ENCODE measurements at regions not wholly inside any gene's neighbourhood (a gene's known extent, or its start where the extent isn't known, plus 50 kb on each side); places are given as distances from the start of the nearest gene placed in this dataset.
"Not testable (repeated sequence)": the region's sequence is repeated elsewhere in the genome, so short reads cannot be mapped to it uniquely, and the experiment has no call there.

DNA sequence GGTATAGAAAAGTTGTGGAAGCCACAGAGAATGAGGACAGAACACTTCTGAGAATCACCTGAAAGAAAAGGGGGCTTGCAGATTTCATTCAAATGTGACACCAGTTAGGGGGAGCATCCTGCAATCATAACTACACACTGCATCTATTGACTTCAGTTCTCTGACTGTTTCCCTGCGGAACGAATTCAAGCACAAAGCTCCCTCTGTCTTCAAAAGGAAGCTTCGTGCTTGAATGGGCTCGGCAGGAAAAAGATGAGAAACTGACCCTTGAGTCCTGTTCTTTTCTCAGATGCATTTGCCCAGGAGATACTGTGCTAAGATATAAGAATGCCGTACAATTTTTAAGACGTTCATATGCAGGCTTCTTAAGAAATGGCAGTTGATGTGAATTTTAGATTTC, 2000.4 kb upstream of the RAG2 start:
- no peak overlapping the region for H3K4me2 ChIP-seq
- H4K20me1 ChIP-seq, result no peaks in the 10 kb centered on the region
- no peak overlapping the region for H3K4me3 ChIP-seq
- TF ChIP-seq Cebpa-rat (IDR thresholded peaks at IDR 0.05), result no peak
- no peak overlapping the region for H3K27ac ChIP-seq
- H3K36me3 ChIP-seq, result no peaks in the 10 kb centered on the region
- H3K9ac ChIP-seq, result no peak overlapping the region
- H3K27me3 ChIP-seq, result no peaks in the 10 kb centered on the region
- H3K9me3 ChIP-seq (replicated peaks in 1 of 11), result no peaks in the 10 kb centered on the region
- no peaks in the 10 kb centered on the region for H3K4me1 ChIP-seq

- not testable (repeated sequence) for H3K27me3 ChIP-seq; H3K36me3 ChIP-seq; H3K4me3 ChIP-seq; H3K9me3 ChIP-seq (replicated peaks in 1 of 11); H3K4me2 ChIP-seq; H3K27ac ChIP-seq; H3K9ac ChIP-seq; H3K4me1 ChIP-seq; H4K20me1 ChIP-seq
These were observed 1997.5 kb upstream of the RAG2 start for GRCh38 chr11:38595359-38596016.

- Histone ChIP-seq H3K4me1 (no peaks in the 10 kb centered on the region), H3K27me3 (no peaks in the 10 kb centered on the region), H3K27ac (no peak overlapping the region; a peak in 1 of 22 replicates), H3K9me3 (replicated peaks in 1 of 11) (no peaks in the 10 kb centered on the region), H4K20me1 (no peaks in the 10 kb centered on the region), H3K4me3 (no peak overlapping the region), H3K4me2 (no peak overlapping the region), H3K9ac (no peak overlapping the region), H3K36me3 (no peaks in the 10 kb centered on the region)
- no peak for TF ChIP-seq Cebpa-rat (IDR thresholded peaks at IDR 0.05)
These were observed 1996.9 kb upstream of the RAG2 start for GRCh38 chr11:38594895-38595294.

GRCh38 chr11:38593649-38594048, 1995.6 kb upstream of the RAG2 start:
- H3K27me3 ChIP-seq, result no peaks in the 10 kb centered on the region
- no peak overlapping the region for H3K4me3 ChIP-seq
- no peak overlapping the region for H3K9ac ChIP-seq
- H3K4me2 ChIP-seq, result no peak overlapping the region
- H3K36me3 ChIP-seq, result no peaks in the 10 kb centered on the region
- no peaks in the 10 kb centered on the region for H3K9me3 ChIP-seq (replicated peaks in 1 of 11)
- H3K27ac ChIP-seq, result no peak overlapping the region
- TF ChIP-seq Cebpa-rat (IDR thresholded peaks at IDR 0.05), result no peak
- no peaks in the 10 kb centered on the region for H3K4me1 ChIP-seq
- H4K20me1 ChIP-seq, result no peaks in the 10 kb centered on the region

DNA sequence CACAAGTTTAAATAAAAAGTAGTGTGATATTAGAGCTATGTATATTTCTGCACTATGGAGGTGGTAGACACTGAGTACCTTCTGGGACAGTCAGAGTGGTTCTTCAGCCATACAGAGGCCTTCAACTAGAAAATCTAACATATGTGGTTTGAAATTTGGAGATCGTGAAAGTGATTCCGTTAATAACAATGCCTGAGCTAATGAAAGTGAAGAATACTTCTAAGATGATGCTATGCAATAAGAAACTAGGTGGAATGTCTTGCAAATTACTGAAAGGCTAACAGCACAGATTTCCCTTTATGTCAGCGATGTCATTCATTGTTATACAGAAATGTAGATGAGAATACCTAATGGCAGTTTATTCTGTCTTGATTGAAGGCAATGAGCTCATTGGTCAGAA, 1984.7 kb upstream of the RAG2 start:
- Histone ChIP-seq H3K27ac (no peak overlapping the region), H3K4me1 (no peaks in the 10 kb centered on the region), H4K20me1 (no peaks in the 10 kb centered on the region), H3K27me3 (no peaks in the 10 kb centered on the region), H3K9me3 (replicated peaks in 1 of 11) (peaks cover 3 to 8% (median 7%) of the 10 kb centered on the region in 11 experiments; a peak in 19 of 22 replicates), H3K36me3 (no peaks in the 10 kb centered on the region), H3K4me2 (no peak overlapping the region), H3K9ac (no peak overlapping the region), H3K4me3 (no peak overlapping the region)
- no peak for TF ChIP-seq Cebpa-rat (IDR thresholded peaks at IDR 0.05)

- Histone ChIP-seq H3K9me3 (replicated peaks in 1 of 11) (peaks cover 9 to 14% (median 12%) of the 10 kb centered on the region in 11 experiments; a peak in 20 of 22 replicates), H3K36me3 (no peaks in the 10 kb centered on the region), H3K27me3 (no peaks in the 10 kb centered on the region), H3K4me2 (no peak overlapping the region), H3K27ac (no peak overlapping the region), H3K4me1 (no peaks in the 10 kb centered on the region), H3K4me3 (no peak overlapping the region), H3K9ac (no peak overlapping the region), H4K20me1 (no peaks in the 10 kb centered on the region)
- no peak for TF ChIP-seq Cebpa-rat (IDR thresholded peaks at IDR 0.05)
These were observed 1984.1 kb upstream of the RAG2 start for GRCh38 chr11:38582151-38582550.

DNA sequence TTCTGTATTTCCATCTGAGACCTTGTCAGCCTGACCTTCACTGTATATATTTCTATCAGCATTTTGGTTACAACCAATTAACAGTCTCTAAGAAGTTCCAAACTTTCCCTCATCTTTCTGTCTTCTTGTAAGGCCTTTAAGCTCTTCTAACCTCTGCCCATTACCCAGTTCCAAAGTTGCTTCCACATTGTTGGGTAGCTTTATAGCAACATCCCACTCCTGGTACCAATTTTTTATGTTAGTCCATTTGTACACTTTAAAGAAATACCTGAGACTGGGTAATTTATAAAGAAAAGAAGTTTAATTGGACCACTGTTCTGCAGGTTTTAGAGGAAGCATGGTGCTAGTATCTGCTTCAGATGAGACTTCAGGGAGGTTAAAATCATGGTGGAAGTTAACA, 1979.7 kb upstream of the RAG2 start:
- Histone ChIP-seq H3K4me2 (no peak overlapping the region), H3K27me3 (no peaks in the 10 kb centered on the region), H3K36me3 (no peaks in the 10 kb centered on the region), H3K9ac (no peak overlapping the region), H3K4me1 (no peaks in the 10 kb centered on the region), H3K9me3 (replicated peaks in 1 of 11) (peaks cover 9 to 23% (median 17%) of the 10 kb centered on the region in 11 experiments; a peak in 20 of 22 replicates), H3K4me3 (no peak overlapping the region), H3K27ac (no peak overlapping the region), H4K20me1 (no peaks in the 10 kb centered on the region)
- TF ChIP-seq Cebpa-rat (IDR thresholded peaks at IDR 0.05), result no peak

DNA sequence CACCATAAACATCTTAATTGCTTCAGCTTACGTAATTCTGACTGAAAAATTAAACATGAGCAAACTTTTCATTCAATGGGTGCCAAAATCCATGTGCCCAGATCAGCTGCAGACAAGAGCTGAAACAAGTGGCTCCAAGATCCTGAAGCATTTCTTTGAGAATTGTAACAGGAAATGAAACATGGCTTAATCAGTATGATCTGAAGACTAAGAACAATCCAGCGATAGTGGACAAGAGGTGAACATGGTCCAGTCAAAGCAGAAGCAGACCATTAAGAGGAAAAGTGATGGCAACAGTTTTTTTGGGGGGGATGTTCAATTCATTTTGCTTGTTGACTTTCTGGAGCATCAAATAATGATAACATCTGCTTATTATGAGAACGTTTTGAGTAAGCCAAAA, 1964.5 kb upstream of the RAG2 start:
- no peaks in the 10 kb centered on the region for H3K4me1 ChIP-seq
- TF ChIP-seq Cebpa-rat (IDR thresholded peaks at IDR 0.05), result no peak
- H3K27ac ChIP-seq, result no peak overlapping the region
- no peak overlapping the region for H3K4me2 ChIP-seq
- H4K20me1 ChIP-seq, result no peaks in the 10 kb centered on the region
- H3K4me3 ChIP-seq, result no peak overlapping the region
- no peaks in the 10 kb centered on the region for H3K27me3 ChIP-seq
- no peaks in the 10 kb centered on the region for H3K36me3 ChIP-seq
- H3K9me3 ChIP-seq (replicated peaks in 1 of 11), result no peaks in the 10 kb centered on the region
- no peak overlapping the region for H3K9ac ChIP-seq

- Histone ChIP-seq H4K20me1 (no peaks in the 10 kb centered on the region), H3K9ac (no peak overlapping the region), H3K27ac (no peak overlapping the region), H3K4me2 (no peak overlapping the region), H3K9me3 (replicated peaks in 1 of 11) (no peaks in the 10 kb centered on the region), H3K36me3 (no peaks in the 10 kb centered on the region), H3K4me1 (no peaks in the 10 kb centered on the region), H3K4me3 (no peak overlapping the region), H3K27me3 (no peaks in the 10 kb centered on the region)
- TF ChIP-seq Cebpa-rat (IDR thresholded peaks at IDR 0.05), result no peak
These were observed 1955.1 kb upstream of the RAG2 start for GRCh38 chr11:38553148-38553547.

- H4K20me1 ChIP-seq, result no peaks in the 10 kb centered on the region
- no peak overlapping the region for H3K27ac ChIP-seq
- no peaks in the 10 kb centered on the region for H3K4me1 ChIP-seq
- H3K9me3 ChIP-seq (replicated peaks in 1 of 11), result no peaks in the 10 kb centered on the region
- H3K4me2 ChIP-seq, result no peak overlapping the region
- H3K9ac ChIP-seq, result no peak overlapping the region
- no peak overlapping the region for H3K4me3 ChIP-seq
- TF ChIP-seq Cebpa-rat (IDR thresholded peaks at IDR 0.05), result no peak
- H3K27me3 ChIP-seq, result no peaks in the 10 kb centered on the region
- no peaks in the 10 kb centered on the region for H3K36me3 ChIP-seq
These were observed 1949.4 kb upstream of the RAG2 start for GRCh38 chr11:38547462-38547861.

Data from BLaER1 treated with 17β-estradiol and CSF1 and Interleukin-3, amounts not matched to agents 10 nM and 100 nM (cell line).